H1 (cell line): ENCODE measurements at regions not wholly inside any gene's neighbourhood (a gene's known extent, or its start where the extent isn't known, plus 50 kb on each side); places are given as distances from the start of the nearest gene placed in this dataset.

Experiments
- CTCF ChIA-PET: fragments of 300-600 bp; sonication (Branson Sonifier 250); formaldehyde crosslinking; loops from one replicate; lab custom pipeline; 2021; ENCODE audit not compliant: partially characterized antibody; lab: Charles Lee
- POLR2A ChIA-PET: fragments of 300-600 bp; sonication (Branson Sonifier 250); formaldehyde crosslinking; loops from one replicate; lab custom pipeline; 2021; ENCODE audit warnings: inconsistent platforms; ENCODE audit not compliant: partially characterized antibody; lab: Charles Lee
- DNase-seq, 2 experiments: peaks; one replicate each; pipeline versions ENCODE4 v3.0.0 to v3.0.0-alpha.2; 2010 to 2022; ENCODE audit warnings: low spot score in 2 of 2, low read depth in 1 of 2, mixed read lengths in 1 of 2
- FAIRE-seq: peaks from 2 replicates; lab custom pipeline; 2011; peaks lifted over from hg19 to GRCh38; lab: Jason Lieb, UNC
- H2AFZ ChIP-seq: 2 replicates; pipeline ENCODE4 v1.8.1; 2012; ENCODE audit warnings: low read length, inconsistent platforms
- H2AK5ac ChIP-seq: 2 replicates; pipeline ENCODE4 v1.6.1; 2013; ENCODE audit warnings: low read depth, low read length
- H2BK120ac ChIP-seq: replicated peaks from 2 replicates; pipeline ENCODE3; 2013; ENCODE audit warnings: low read depth, low read length, inconsistent platforms
- H2BK12ac ChIP-seq: 2 replicates; pipeline ENCODE4 v1.6.1; 2013; ENCODE audit warnings: low read depth, low read length
- H2BK15ac ChIP-seq: 2 replicates; pipeline ENCODE4 v1.6.1; 2013; ENCODE audit warnings: low read length
- H2BK20ac ChIP-seq: 2 replicates; pipeline ENCODE4 v1.6.1; 2013; ENCODE audit warnings: low read length
- H2BK5ac ChIP-seq: 2 replicates; pipeline ENCODE4 v1.6.1; 2013; ENCODE audit warnings: low read depth, low read length
- H3K14ac ChIP-seq: 2 replicates; pipeline ENCODE4 v1.6.1; 2013; ENCODE audit warnings: inconsistent platforms; ENCODE audit not compliant: insufficient read length
- H3K18ac ChIP-seq: 2 replicates; pipeline ENCODE4 v1.6.1; 2013; ENCODE audit warnings: low read length; ENCODE audit errors: extremely low read depth
- H3K23ac ChIP-seq: 2 replicates; pipeline ENCODE4 v1.6.1; 2013; ENCODE audit warnings: inconsistent platforms; ENCODE audit not compliant: insufficient read length
- H3K23me2 ChIP-seq: 2 replicates; pipeline ENCODE4 v1.6.1; 2013; ENCODE audit warnings: low read depth, low read length
- H3K27ac ChIP-seq: 2 replicates; pipeline ENCODE4 v1.6.1; 2011; ENCODE audit warnings: low read depth, low read length, inconsistent platforms
- H3K27me3 ChIP-seq, 4 experiments: replicated peaks in 1 of 4; 1 replicate in 1 of 4; 2 replicates in 3 of 4; pipeline versions ENCODE4 v1.6.1 to v1.8.1; 2011 to 2013; ENCODE audit warnings: low read length in 3 of 4, mild to moderate bottlenecking in 3 of 4, inconsistent platforms in 2 of 4, mixed read lengths in 2 of 4, moderate library complexity in 1 of 4; ENCODE audit not compliant: control insufficient read depth in 3 of 4, insufficient read depth in 3 of 4; ENCODE audit errors: extremely low read depth in 1 of 4
- H3K36me3 ChIP-seq, 4 experiments: 2 replicates each; pipeline versions ENCODE4 v1.6.1 to v1.8.1; 2011 to 2013; ENCODE audit warnings: mild to moderate bottlenecking in 4 of 4, low read length in 3 of 4, moderate library complexity in 2 of 4, control low read depth in 1 of 4, inconsistent platforms in 1 of 4; ENCODE audit not compliant: insufficient read depth in 4 of 4, control insufficient read depth in 2 of 4
- H3K4ac ChIP-seq: replicated peaks from 2 replicates; pipeline ENCODE3; 2013; ENCODE audit warnings: low read length, low read depth, mixed read lengths, inconsistent platforms; ENCODE audit not compliant: insufficient read length
- H3K4me1 ChIP-seq, 4 experiments: replicated peaks in 1 of 4; 1 replicate in 1 of 4; 2 replicates in 3 of 4; pipeline versions ENCODE4 v1.6.1 to v1.8.1; 2011 to 2013; ENCODE audit warnings: low read length in 3 of 4, inconsistent platforms in 2 of 4, mixed read lengths in 1 of 4; ENCODE audit not compliant: insufficient read depth in 4 of 4, control insufficient read depth in 3 of 4
- H3K4me2 ChIP-seq, 2 experiments: 2 replicates each; pipeline versions ENCODE4 v1.6.1 to v1.8.1; 2011 to 2013; ENCODE audit warnings: low read depth in 2 of 2, low read length in 2 of 2, control low read depth in 1 of 2, inconsistent platforms in 1 of 2, mild to moderate bottlenecking in 1 of 2; ENCODE audit not compliant: insufficient read depth in 1 of 2
- H3K4me3 ChIP-seq, 4 experiments: fragments of 200-600, 300-600 bp in 1 of 4; sonication (generic), shearing (Covaris generic), sonication (Bioruptor Twin) in 1 of 4; 2 replicates each; pipeline versions ENCODE4 v1.5.1 to v1.8.1; 2011 to 2016; ENCODE audit warnings: low read length in 4 of 4, low read depth in 3 of 4, control low read depth in 2 of 4, inconsistent platforms in 2 of 4, mild to moderate bottlenecking in 2 of 4, mixed read lengths in 1 of 4, moderate library complexity in 1 of 4; ENCODE audit not compliant: insufficient read depth in 2 of 4; ENCODE audit errors: extremely low read depth in 1 of 4
- H3K56ac ChIP-seq: replicated peaks from 2 replicates; pipeline ENCODE3; 2013; ENCODE audit warnings: low read depth, mild to moderate bottlenecking, mixed read lengths, low read length, inconsistent platforms; ENCODE audit not compliant: insufficient read length
- H3K79me1 ChIP-seq: 2 replicates; pipeline ENCODE4 v1.6.1; 2013; ENCODE audit warnings: low read depth, low read length, control low read depth
- H3K79me2 ChIP-seq, 2 experiments: 2 replicates each; pipeline versions ENCODE4 v1.6.1 to v1.8.1; 2012 to 2013; ENCODE audit warnings: low read length in 2 of 2, mild to moderate bottlenecking in 2 of 2, inconsistent platforms in 1 of 2; ENCODE audit not compliant: insufficient read depth in 2 of 2, control insufficient read depth in 1 of 2
- H3K9ac ChIP-seq, 4 experiments: replicated peaks in 1 of 4; 1 replicate in 1 of 4; 2 replicates in 3 of 4; pipeline versions ENCODE4 v1.6.1 to v1.8.1; 2011 to 2013; ENCODE audit warnings: low read depth in 3 of 4, low read length in 3 of 4, control low read depth in 2 of 4, mild to moderate bottlenecking in 2 of 4, moderate library complexity in 2 of 4, inconsistent platforms in 1 of 4; ENCODE audit errors: extremely low read depth in 1 of 4
- H3K9me3 ChIP-seq, 2 experiments: 2 replicates each; pipeline versions ENCODE4 v1.6.1 to v1.8.1; 2012 to 2013; ENCODE audit warnings: mild to moderate bottlenecking in 2 of 2, moderate library complexity in 2 of 2, control low read depth in 1 of 2, inconsistent platforms in 1 of 2, low read depth in 1 of 2, low read length in 1 of 2, mixed read lengths in 1 of 2; ENCODE audit not compliant: insufficient read depth in 2 of 2
- H4K20me1 ChIP-seq, 2 experiments: replicated peaks in 1 of 2; 2 replicates each; pipeline versions ENCODE3 to v1.8.1; 2011 to 2013; ENCODE audit warnings: inconsistent platforms in 2 of 2, low read length in 2 of 2, mild to moderate bottlenecking in 1 of 2; ENCODE audit not compliant: insufficient read depth in 2 of 2, control insufficient read depth in 1 of 2
- H4K5ac ChIP-seq: 2 replicates; pipeline ENCODE4 v1.6.1; 2013; ENCODE audit warnings: low read length, low read depth, mixed read lengths, inconsistent platforms; ENCODE audit not compliant: insufficient read length
- H4K8ac ChIP-seq: 2 replicates; pipeline ENCODE4 v1.8.0; 2013; ENCODE audit warnings: mild to moderate bottlenecking, moderate library complexity, low read length, inconsistent platforms; ENCODE audit not compliant: insufficient read depth; ENCODE audit errors: extremely low read depth
- H4K91ac ChIP-seq: replicated peaks from 2 replicates; pipeline ENCODE3; 2013; ENCODE audit warnings: low read length, mixed read lengths, inconsistent platforms; ENCODE audit not compliant: insufficient read length
- BACH1 ChIP-seq: IDR thresholded peaks from 2 replicates; pipeline ENCODE4 v1.6.1; 2012; ENCODE audit warnings: low read length, improper control_type of control experiment
- BRCA1 ChIP-seq: IDR thresholded peaks from 2 replicates; pipeline ENCODE4 v1.6.1; 2012; ENCODE audit warnings: low read depth, low read length, improper control_type of control experiment
- GABPA ChIP-seq: IDR thresholded peaks from 2 replicates; pipeline ENCODE4 v1.6.1; 2011; ENCODE audit warnings: mild to moderate bottlenecking, low read length, moderate library complexity, borderline replicate concordance; ENCODE audit not compliant: insufficient read depth
- JUN ChIP-seq: IDR thresholded peaks from 2 replicates; pipeline ENCODE4 v1.6.1; 2011; ENCODE audit warnings: low read depth, mild to moderate bottlenecking, improper control_type of control experiment, low read length
- NANOG ChIP-seq: IDR thresholded peaks from 2 replicates; pipeline ENCODE4 v1.6.1; 2011; ENCODE audit warnings: low read length, low read depth, mild to moderate bottlenecking, inconsistent platforms; ENCODE audit not compliant: insufficient read depth, poor library complexity, severe bottlenecking
- POLR2AphosphoS5 ChIP-seq: IDR thresholded peaks from 2 replicates; pipeline ENCODE4 v1.6.1; 2011; ENCODE audit warnings: low read depth, low read length
- RAD21 ChIP-seq, 2 experiments: IDR thresholded peaks in 1 of 2; conservative IDR thresholded peaks in 1 of 2; 2 replicates each; pipeline ENCODE4 v1.6.1; 2011; ENCODE audit warnings: low read depth in 2 of 2, low read length in 2 of 2, improper control_type of control experiment in 1 of 2, inconsistent platforms in 1 of 2, mild to moderate bottlenecking in 1 of 2, moderate library complexity in 1 of 2
- RNF2 ChIP-seq: fragments of 200-900, 300-1000 bp; sonication (generic); IDR thresholded peaks from 2 replicates; pipeline ENCODE4 v1.7.1; 2016; ENCODE audit warnings: borderline replicate concordance, low read depth, mild to moderate bottlenecking, antibody characterized with exemption, low read length; ENCODE audit not compliant: poor library complexity, severe bottlenecking; ENCODE audit errors: missing control alignments
- RXRA ChIP-seq: IDR thresholded peaks from 2 replicates; pipeline ENCODE4 v1.6.1; 2011; ENCODE audit warnings: low read depth, mild to moderate bottlenecking, low read length, moderate library complexity; ENCODE audit not compliant: insufficient read depth
- SIRT6 ChIP-seq: IDR thresholded peaks from one replicate; pipeline ENCODE4 v1.7.1; 2012; ENCODE audit warnings: low read length, inconsistent platforms
- TAF7 ChIP-seq: optimal IDR thresholded peaks from 2 replicates; pipeline ENCODE3; 2011; ENCODE audit warnings: low read depth, mild to moderate bottlenecking, inconsistent platforms, low read length, moderate library complexity, borderline replicate concordance
- YY1 ChIP-seq: IDR thresholded peaks from 2 replicates; pipeline ENCODE4 v1.6.1; 2011; ENCODE audit warnings: low read depth, mild to moderate bottlenecking, low read length
- WGBS, 2 experiments: shearing (Covaris generic) in 1 of 2; methylation state at CpG; one replicate each; pipeline versions ENCODE4 v1.1.6 to v1.1.7; 2013 to 2015; ENCODE audit warnings: low lambda C conversion rate in 2 of 2, mixed read lengths in 2 of 2, inconsistent platforms in 1 of 2, low coverage in 1 of 2, missing lambda C conversion rate in 1 of 2; ENCODE audit not compliant: insufficient replicate concordance in 2 of 2, insufficient coverage in 1 of 2, insufficient read length in 1 of 2; ENCODE audit errors: extremely low coverage in 1 of 2, missing lambda C conversion rate in 1 of 2; 5-methylcytosine and 5-hydroxymethylcytosine counted together
- TF ChIP-seq, protein P1 (sequence below): IDR thresholded peaks from 2 replicates; pipeline ENCODE4 v1.6.1; 2011; ENCODE audit warnings: low read depth, mild to moderate bottlenecking, low read length; ENCODE audit not compliant: insufficient read depth

DNA sequence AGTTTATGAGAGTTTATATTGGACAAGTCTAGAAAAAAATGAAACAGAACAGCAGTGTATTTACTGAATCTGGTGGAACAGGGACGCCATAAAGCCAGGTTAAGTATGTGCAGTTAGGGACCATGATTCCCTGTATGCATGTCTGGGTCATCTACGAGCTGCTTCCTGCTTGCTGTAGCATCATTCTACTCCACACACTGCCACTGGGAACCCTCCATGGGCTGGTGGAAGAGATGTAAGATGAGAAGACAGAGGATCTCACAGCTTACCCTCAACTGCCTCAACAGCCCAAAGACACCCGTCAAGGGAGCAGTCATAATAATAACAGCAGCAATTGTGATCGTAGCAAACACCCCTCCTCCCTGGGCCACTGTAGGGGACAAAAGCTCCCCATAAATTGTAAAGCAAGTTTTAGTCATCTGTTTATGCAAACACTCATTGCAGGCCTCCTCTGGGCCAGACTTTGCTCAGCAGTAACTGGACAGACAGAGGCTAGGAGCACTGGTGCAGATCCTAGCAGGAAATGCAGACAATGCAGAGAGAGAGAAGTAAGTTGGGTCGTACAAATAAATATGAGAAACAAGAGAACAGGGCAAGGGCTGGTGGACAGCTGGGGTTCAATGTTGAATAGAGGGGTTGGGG, 188.0 kb downstream of the SOX9 start:
- POLR2A ChIA-PET = no interaction called here
- H4K5ac ChIP-seq = no peak overlapping the region
- H2AK5ac ChIP-seq = no peak overlapping the region
- no peak overlapping the region for H3K4me2 ChIP-seq
- H3K9ac ChIP-seq = no peak overlapping the region
- no peak overlapping the region for H3K18ac ChIP-seq
- H3K23me2 ChIP-seq = peaks cover 10% of the 10 kb centered on the region
- CTCF ChIA-PET = interaction anchor here (0.8 to 1.6 kb wide), 2 partner anchors 12 to 128 kb away, joined by 3 to 5 read pairs; no protein-coding TSS in a partner anchor
- no peak overlapping the region for H3K56ac ChIP-seq
- DNase-seq (no peak), FAIRE-seq (no peak)
- H2BK20ac ChIP-seq = no peak overlapping the region
- H3K4me1 ChIP-seq = no peaks in the 10 kb centered on the region
- H2BK5ac ChIP-seq = no peak overlapping the region
- no peak overlapping the region for H3K14ac ChIP-seq
- H2BK120ac ChIP-seq = no peak overlapping the region
- no peak overlapping the region for H2BK12ac ChIP-seq
- no peak overlapping the region for H3K23ac ChIP-seq
- no peak overlapping the region for H3K27ac ChIP-seq
- H3K4me3 ChIP-seq = no peak overlapping the region
- WGBS, 2 experiments = 96% methylated on average over 5 of the region's 5 CpGs; no CpG with 5 or more reads in 1 of the 2 experiments
- H3K79me2 ChIP-seq = no peaks in the 10 kb centered on the region; a peak in 1 of 4 replicates
- H3K36me3 ChIP-seq = no peaks in the 10 kb centered on the region
- no peaks in the 10 kb centered on the region for H3K27me3 ChIP-seq
- no peak overlapping the region for H3K4ac ChIP-seq
- no peak overlapping the region for H4K8ac ChIP-seq
- H2BK15ac ChIP-seq = no peak overlapping the region
- no peak overlapping the region for H2AFZ ChIP-seq
- peaks cover 2% of the 10 kb centered on the region; the same call in 1 of the 2 replicates for H3K79me1 ChIP-seq
- H3K9me3 ChIP-seq = no peaks in the 10 kb centered on the region
- H4K20me1 ChIP-seq = no peaks in the 10 kb centered on the region
- no peak overlapping the region for H4K91ac ChIP-seq
- TF ChIP-seq, protein P1, sequence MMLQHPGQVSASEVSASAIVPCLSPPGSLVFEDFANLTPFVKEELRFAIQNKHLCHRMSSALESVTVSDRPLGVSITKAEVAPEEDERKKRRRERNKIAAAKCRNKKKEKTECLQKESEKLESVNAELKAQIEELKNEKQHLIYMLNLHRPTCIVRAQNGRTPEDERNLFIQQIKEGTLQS = no peak
- TF ChIP-seq TAF7 (no peak), RXRA (no peak), NANOG (no peak), JUN (no peak), BRCA1 (no peak), RNF2 (no peak), GABPA (no peak), BACH1 (no peak), RAD21 (IDR thresholded peaks at IDR 0.05 in 1 of 2, conservative IDR thresholded peaks at IDR 0.05 in 1 of 2; ENCODE audit: low read depth in 2 of 2, low read length in 2 of 2) (no peak), POLR2AphosphoS5 (no peak), YY1 (no peak), SIRT6 (no peak)
